GM03348 (cell line): ENCODE measurements at regions not wholly inside any gene's neighbourhood (a gene's known extent, or its start where the extent isn't known, plus 50 kb on each side); places are given as distances from the start of the nearest gene placed in this dataset.

Experiments
- DNase-seq: peaks from one replicate; pipeline ENCODE4 v3.0.0; 2012; ENCODE audit warnings: low spot score

DNA sequence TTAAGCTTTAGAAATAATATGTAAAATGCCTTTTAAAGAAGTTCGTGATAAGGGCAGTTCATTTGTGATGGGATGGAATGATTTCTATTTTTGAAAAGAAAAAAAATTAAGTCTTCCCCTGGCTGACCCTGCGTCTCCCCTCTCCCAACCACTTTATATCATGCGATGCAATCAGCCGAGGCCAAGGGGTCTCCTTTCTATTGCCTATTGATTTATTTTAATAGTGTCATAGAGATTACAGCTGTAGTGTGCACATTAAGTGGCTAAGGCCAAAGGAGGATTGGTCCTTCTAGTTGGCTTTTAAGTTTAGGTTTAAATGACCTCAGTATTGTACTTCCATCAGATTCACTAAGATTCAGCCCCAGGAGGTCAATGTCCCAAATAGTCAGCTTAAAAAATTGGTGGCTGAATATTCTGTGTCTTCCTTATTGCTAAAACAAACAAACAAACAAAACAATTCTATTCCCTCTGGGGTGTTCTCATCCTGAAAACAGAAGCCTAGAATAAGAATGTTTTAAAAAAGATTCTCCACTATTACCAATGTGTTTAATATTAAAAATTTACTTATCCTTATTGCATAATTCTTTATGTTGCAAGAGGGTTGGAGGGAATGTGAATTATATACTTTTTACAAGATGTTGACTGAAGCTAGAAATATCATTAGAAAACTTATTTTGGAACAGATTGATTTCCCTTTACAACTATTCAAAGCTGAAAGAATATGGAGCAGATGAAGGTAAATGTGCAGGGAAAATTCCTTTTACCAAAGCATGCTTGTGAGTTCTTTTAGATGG lies 359.1 kb downstream of the SAMD5 start:
- DNase-seq = no peak

DNA sequence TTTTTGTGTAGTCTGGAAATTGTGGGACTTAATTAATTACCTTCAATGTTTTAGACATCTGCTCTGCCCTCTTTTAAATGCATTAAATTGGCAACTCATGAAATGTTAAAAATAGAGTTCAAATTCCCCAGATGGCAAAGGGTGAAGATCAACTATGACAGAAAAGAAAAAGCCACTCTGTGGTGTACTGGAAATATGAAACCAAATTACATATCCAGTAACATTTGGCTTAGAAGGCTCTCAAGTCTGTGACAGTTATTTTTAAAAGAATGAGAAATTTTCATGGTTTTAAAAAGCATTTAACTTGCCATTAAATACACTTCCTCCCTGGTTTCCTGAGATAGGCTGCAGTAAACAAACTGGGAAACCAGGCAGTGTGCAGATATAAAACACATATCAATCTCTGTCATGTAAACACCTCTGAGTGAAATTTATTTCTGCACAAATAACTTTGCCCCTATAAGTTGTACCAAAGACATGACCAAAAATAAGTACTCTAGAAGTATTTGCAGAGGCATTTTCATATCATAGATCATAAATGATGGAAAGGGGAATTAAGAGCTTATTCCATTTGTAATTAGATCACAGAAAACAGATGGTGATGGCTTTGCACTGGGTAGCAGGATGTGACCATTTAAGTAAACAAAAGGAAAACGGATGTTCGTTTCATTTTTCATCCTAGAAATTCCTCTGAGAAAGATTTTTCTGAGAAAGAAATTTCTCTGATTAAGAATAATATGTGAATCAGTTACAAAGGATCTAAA lies 360.1 kb downstream of the SAMD5 start:
- DNase-seq = no peak

DNA sequence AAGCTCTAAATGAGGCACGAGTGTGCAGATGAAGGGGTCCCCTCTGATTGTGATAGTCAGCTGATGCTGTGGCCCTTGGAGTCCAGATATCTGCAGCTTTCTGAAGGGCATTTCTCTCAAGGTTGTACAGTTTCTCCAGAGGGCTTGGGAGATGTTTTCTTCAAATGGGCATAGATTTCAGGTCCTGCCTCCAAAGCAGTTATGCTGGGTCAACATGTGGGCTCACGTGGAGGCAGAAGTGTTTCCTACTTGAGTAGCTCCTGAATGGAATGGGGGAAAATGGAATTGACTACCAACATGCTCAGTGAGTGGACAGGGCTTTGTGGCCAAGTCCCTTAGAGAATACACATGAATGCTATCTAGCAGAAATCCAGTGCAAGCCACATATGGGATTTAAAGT lies 360.7 kb downstream of the SAMD5 start:
- no peak for DNase-seq

DNA sequence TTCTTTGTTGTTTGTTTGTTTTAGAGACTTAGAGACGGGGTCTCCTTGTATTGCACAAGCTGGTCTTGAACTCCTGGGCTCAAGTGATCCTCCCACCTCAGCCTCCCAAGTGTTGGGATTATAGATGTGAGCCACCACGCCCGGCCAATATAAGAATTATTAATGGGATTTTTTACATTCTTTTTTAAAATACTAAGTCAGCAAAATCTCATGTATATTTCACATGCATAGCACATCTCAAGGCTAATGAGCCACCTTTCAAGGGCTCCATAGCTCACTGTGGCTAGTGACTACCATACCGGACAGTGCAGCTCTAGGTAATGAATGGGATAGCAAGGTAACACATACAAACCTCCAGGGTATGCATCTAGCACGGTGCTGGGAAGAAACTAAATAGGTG lies 361.4 kb downstream of the SAMD5 start:
- DNase-seq = no peak

DNA sequence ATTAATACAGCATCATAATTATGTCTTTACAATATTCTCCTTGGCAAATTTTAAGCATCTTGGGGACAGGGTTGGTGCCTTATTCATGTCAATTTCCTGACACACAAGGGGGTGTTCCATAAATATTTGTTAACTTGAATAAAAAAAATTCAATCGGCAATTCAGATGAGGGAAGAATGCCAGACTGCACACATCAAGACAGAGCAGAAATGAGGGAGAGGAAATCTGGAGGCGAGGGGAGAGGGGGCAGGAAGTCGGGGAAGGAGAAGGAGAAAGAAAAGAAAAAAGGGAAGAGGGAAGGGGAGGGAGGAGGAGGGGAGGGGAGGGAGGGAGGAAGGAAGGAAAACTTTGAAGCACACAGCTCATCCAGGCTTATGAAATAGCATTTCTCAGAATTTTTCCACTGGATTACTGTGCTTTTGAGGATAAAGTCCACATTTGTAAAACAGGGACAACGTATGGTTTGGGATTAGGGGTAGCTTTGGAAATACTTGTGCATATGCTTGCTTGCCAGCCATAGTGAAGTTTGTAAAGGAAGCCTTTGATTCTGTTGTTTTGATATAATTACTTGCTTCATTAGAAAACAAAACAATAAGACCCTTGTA lies 362.1 kb downstream of the SAMD5 start:
- no peak for DNase-seq

DNA sequence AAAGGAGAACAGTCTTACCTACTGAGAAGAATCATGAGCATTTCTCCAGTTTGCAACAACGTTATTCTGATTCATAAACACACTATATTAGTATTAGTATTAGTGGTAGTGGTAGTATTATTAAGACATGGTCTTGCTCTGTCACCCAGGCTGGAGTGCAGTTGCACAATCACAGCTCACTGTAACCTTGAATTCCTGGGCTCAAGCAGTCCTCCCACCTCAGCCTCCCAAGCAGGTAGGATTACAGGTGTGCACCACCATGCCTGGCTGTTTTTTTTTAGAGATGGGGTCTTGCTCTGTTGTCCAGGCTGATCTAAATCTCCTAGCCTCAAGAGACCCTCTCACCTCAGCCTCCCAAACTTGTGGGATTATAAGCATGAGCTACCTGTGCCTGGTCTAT lies 363.5 kb downstream of the SAMD5 start:
- DNase-seq = no peak

DNA sequence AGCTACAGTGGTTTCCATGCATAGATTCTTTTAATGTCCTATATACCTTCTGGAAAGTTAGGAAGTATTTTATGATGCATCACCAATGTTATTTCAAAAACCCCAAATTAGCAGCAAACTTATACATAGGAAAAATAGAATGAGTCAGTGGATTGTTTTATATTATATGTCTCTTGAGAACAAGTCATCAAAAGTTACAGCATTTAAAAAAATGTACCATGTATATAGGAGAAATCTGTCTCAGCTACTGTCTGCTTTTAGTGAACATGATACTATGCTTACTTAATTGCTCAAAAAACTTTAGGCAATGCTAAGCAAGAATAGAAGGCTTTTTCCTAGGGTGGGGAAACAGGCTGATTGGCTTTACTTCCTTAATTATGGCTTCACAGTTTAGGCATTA lies 365.3 kb downstream of the SAMD5 start:
- DNase-seq = no peak

DNA sequence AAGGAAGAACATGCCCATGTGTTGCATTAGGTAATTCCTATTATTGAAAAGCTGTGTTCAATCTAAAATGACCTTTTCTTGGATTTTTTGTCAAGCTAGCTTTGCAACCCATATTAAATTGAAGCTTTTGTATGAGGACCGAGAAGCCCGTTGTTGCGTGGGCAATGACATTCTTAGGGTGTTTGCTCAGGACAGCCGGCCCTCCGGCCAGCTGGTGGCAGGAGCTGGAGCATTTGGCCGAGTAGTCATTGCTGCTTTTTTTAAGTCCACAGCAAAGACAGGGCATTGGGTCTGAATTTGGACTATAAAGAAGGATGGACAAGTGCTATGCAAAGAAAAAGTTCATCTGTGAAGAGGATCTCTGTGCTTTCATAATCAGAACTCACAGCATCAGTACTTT lies 365.8 kb downstream of the SAMD5 start:
- no peak for DNase-seq

DNA sequence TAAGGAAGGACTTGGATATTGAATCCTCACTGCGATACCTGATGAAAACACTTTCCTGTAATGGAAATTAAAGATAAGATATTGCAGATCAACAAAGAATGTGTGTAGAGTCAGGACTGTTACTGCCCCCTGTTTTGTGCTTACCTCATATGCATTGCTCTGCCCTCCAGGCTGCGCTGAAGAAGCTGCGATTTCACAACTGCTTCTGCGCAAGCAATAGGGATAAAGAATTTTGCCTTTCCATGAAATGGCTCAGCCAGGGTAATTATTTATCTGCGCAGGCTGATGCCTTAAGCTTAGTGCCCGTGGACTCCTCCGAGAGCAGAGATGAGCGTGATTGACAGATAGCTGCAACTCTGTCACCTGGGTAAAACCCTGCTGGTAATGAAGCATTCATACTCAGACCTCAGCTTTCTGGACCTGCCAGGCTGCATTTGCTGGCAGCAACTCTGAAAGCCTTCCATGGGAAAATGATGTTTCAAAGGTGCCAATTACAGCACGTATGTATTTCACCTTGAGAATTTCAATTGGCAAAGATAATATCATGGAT lies 370.6 kb downstream of the SAMD5 start:
- DNase-seq = no peak

DNA sequence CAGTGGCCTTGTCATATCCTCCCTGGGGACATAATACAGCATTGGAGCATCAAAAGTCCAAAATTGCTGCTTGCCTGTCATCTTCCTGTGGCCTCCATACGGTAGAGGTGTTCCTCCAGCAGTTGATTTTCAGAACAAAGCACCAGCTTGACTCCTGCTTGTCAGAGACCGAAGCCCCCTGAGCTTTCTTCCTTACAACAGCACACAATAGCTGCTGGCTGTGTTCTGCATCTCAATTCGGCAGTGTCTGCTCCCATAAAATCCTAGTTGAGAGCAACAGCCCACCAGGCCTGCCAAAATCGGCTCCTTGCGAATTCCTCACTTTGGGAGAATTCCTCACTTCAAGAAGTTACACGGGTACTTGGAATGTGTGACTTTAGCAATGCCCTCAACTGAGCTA lies 372.9 kb downstream of the SAMD5 start:
- DNase-seq = no peak

DNA sequence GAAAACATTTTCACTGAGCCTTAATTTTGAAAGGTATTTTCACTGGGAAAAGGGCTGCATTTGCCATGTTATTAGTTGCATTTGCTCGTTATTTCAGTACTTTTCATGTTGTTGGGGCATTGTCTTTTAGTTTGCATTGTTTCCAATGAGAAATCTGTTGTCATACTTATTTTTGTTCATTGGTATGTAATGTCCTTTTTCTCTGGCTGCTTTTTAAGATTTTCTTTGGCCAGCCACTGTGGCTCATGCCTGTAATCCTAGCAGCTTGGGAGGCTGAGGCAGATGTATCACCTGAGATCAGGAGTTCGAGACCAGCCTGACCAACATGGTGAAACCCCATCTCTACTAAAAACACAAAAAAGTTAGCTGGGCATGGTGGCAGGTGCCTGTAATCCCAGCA lies 379.9 kb downstream of the SAMD5 start:
- no peak for DNase-seq

DNA sequence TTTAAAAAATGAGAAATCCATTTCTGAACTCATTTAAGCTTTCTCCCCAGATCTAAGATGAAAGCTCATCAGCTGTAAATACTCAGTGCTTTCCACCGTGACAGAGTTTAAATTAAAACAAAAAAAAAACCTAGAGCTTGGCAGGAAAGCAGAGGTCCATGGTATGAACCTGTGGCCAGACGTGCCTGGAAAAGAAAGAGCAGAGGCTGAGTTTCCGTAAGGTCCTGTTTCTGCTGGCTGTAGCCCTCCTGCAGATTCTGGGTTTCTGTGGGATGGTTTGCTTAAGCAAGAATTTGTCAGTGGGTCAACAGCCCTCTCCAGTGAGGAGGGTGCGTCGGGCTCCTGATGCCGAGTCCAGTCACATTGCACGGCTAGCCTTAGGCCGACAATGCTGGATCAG lies 383.2 kb downstream of the SAMD5 start:
- DNase-seq = no peak

DNA sequence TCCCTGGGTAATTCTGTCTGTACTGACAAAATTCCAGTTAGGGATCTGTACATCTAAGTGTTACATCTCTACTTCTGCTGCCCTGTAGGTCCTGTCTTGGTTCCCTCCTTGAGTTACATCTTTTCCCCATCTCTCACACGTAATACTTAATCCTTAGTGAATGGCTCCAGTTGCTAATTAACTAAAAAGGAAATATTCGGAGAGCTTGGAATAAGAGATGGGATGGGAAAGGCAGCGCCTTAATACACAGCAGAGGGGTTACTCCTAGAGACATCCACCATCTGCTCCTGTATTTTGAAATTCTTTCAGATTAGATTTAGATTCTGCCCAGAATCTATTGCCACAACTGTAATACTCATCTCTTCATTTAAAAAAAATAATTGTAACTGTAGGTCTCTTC lies 384.0 kb downstream of the SAMD5 start:
- no peak for DNase-seq

DNA sequence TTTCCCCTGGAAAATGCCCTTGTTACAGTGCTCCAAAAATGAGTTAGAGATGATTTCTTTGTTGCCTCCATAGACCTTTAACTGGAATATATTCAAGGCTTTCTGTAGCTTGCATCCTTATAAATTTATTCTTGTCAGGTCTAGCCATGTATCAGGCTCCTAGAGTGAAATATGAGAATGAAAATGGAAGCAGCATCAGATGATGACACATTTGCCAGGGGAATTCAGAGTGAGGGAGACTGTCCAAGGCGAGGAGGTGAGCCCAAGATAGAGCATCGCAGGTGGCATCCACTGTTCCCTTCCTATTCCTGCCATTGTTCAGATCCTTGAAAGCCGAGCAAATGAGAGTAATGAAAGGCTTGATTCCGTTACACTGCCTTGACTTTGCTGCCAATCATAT lies 386.8 kb downstream of the SAMD5 start:
- DNase-seq = no peak

DNA sequence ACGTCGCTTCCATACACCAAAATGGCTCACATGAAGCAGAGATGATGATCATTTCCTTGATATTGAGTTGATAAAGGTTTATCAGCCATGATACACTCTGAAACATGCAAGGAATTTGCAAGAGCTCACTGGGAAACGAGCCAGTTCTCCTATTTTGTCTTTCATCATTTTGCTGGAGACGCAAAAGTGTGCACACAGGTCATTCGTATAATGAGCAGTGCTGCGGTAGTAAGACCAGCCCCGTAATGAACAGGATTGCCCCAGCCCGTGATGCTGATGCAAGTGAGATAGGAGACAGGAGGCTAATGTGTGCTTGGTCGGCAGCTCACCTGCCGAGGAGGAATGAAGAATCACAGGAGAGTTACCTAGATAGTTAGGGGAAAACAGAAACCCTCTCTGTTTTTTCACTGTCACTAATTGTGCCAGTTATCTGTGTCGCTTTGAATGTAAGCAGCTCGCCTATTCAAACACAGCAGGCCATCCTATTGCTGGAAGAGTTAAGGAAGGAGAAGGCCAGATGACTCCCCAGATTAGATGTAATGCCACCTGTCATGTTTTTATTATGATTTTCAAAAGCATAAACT lies 391.8 kb downstream of the SAMD5 start:
- DNase-seq = no peak

DNA sequence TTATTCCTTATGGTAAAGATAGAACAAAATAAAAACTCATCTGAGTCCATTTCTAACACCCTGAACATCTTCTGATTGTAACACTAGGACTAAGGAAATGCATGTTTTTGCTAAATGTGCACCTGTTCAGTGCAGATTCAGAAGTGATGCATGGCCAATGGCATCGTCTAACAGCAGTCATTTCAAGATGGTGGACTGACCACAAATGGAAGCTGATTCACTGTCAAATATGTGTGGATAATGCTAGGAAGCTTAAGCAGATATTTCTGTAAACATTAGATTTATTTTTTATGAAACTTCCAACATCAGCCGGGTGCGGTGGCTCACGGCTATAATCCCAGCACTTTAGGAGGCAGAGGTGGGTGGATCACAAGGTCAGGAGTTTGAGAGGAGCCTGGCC lies 394.8 kb downstream of the SAMD5 start:
- DNase-seq = no peak

DNA sequence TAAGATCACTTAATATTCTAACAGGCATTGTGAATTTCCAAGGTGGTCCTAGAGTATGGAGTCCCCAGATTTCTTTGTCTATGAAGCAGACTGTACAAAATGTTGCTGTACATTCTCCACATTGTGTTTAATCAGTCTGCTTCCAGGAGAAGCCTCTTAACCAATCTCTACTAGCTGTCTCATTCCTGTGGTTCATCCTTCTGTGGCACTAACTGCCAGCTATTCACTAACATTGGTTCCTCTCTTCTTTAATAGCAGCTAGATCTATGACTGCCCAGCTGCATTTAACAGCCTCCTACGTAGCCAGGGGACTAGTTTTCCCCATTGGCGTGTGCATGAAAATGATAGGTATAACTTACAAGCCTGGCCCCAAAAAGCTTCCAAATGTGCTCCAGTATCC lies 395.4 kb downstream of the SAMD5 start:
- no peak for DNase-seq

DNA sequence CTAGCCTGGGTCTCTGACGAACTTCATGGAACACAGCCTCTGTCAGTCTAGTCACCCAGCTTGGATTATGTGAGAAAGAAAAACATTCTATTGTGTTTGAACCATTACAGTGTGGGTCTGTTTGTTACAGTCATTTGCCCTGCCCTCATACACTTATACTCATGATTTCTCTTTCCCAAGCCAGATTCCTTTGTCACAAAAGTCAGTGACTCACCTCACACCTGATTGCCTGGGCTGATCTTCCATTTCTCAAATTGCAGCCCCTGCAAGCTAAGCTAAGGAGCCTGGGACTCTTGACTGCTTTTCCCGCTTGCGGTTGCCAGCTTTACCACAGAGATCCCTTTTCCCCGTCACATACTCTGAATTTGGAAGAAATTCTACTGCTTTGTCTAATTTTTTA lies 395.9 kb downstream of the SAMD5 start:
- DNase-seq = no peak

DNA sequence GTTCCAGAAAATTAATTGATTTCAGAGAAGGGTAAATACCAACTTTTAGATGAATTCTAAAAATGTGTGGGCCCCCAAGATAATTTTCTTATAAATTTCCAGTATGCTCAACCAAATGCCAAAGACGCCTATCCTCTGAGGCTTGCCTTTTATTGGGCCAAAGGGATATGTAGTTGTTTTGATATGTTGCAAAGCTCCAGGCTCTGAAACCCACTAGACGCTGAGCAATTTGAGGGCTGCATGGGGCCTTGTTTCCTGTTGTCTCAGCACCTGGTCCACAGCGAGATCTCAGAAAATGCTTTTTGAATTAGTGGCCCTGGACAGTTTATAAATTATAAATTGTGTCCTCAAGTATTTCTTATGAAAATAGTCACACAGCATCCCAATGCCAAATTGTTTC lies 397.2 kb downstream of the SAMD5 start:
- DNase-seq = no peak

DNA sequence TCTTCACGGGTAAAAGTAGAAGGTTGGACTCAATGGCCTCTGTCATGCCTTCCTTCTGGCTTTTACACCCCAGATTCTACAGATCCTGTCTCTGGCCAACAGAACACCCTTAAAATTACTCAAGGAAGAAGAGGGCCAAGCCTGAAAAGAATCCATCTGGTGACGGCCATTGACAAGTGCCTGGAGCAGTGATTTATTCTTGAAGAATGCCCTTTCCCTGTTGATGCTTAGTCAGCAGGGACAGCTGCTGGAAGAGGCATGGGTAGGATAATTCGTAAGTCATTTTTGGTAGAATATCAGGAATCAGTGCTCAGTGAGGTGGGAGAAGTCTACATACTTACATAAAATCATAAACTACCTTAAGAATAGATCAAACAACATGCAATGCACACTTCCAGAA lies 397.9 kb downstream of the SAMD5 start:
- no peak for DNase-seq

DNA sequence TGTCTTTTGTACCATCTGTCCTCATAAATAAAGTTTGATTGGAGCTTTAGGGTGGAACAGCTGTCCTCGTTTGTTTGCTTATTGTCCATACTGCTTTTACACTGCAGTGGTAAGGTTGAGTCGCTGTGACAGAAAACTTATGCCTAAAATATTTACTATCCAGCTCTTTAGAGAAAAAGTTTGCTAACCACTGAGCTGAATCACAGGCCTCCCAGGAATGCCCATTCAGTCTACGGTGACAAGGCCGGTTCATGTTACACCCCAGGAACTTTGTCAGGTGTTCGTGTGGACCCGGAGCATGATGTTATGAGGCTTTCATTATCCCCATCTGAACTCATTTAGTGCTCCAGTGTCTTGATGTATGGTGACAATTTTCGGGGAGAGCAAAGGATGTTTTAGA lies 401.1 kb downstream of the SAMD5 start:
- DNase-seq = no peak

DNA sequence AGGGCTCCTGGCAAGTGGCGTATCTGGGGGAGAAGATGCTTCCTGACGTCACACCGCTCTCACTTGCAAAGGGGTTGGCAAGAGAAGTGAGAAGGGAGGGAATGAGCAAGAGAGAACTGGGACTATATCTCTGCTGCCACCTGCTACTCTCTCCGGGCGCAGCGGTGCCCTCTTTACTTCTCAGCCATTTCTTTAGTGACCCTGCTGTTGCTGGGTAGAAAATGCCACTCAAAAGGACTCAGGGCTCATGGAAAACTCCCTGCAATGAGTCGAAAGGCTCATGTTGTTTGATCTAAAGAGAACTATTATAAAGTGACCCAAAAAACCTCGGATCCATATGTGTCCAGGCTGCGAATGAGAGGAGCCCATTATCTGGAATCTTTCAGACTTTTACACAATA lies 401.8 kb downstream of the SAMD5 start:
- DNase-seq = no peak

DNA sequence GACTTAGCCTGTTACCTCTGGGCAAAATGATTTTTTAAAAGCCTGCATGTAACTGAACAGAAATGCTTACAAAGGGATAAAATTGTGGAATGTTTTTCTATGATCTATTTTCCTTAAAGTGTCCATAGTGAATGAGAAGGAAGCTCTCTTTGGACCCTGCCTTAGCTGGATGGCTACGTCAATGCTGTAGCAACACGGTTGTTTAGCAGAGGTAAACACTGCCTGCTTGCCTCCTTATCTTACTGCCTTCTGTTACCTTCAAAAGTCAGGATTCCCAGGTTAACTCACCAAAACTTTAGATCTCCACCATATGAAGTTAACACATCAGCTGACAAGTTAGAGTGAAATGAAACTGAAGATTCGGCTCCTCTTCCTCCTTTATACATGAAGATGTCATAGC lies 402.6 kb downstream of the SAMD5 start:
- DNase-seq = no peak
